ENCODE measurements at regions not wholly inside any gene's neighbourhood (a gene's known extent, or its start where the extent isn't known, plus 50 kb on each side); places are given as distances from the start of the nearest gene placed in this dataset.

GRCh38 chr6:2557181-2557720 lies 193.5 kb downstream of the MYLK4 start:
- no peaks in the 10 kb centered on the region for H3K4me1 Mint-ChIP-seq
- no peaks in the 10 kb centered on the region for H3K9me3 ChIP-seq (ENCODE audit: control insufficient read depth, low read length)
- H3K27me3 ChIP-seq (ENCODE audit: control insufficient read depth, insufficient read depth, low read length, poor library complexity, severe bottlenecking): no peaks in the 10 kb centered on the region
- H3K4me3 ChIP-seq (ENCODE audit: low read length): no peak overlapping the region
- no peaks in the 10 kb centered on the region for H3K36me3 Mint-ChIP-seq (ENCODE audit: low read depth)
- no peak overlapping the region for H3K27ac ChIP-seq (ENCODE audit: low read depth, low read length)
- H3K4me1 ChIP-seq (ENCODE audit: control insufficient read depth, insufficient read depth, low read length): no peaks in the 10 kb centered on the region
- TF ChIP-seq, protein P1, sequence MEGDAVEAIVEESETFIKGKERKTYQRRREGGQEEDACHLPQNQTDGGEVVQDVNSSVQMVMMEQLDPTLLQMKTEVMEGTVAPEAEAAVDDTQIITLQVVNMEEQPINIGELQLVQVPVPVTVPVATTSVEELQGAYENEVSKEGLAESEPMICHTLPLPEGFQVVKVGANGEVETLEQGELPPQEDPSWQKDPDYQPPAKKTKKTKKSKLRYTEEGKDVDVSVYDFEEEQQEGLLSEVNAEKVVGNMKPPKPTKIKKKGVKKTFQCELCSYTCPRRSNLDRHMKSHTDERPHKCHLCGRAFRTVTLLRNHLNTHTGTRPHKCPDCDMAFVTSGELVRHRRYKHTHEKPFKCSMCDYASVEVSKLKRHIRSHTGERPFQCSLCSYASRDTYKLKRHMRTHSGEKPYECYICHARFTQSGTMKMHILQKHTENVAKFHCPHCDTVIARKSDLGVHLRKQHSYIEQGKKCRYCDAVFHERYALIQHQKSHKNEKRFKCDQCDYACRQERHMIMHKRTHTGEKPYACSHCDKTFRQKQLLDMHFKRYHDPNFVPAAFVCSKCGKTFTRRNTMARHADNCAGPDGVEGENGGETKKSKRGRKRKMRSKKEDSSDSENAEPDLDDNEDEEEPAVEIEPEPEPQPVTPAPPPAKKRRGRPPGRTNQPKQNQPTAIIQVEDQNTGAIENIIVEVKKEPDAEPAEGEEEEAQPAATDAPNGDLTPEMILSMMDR (conservative IDR thresholded peaks at IDR 0.05): no peak
- H3K27me3 Mint-ChIP-seq (ENCODE audit: insufficient read depth): no peaks in the 10 kb centered on the region
- H3K9ac ChIP-seq (ENCODE audit: extremely low read depth, low read length, poor library complexity, severe bottlenecking): no peak overlapping the region
- WGBS, 2 experiments (ENCODE audit: insufficient coverage in 1 of 2, insufficient read length in 1 of 2): 82 to 97% methylated on average over 5 to 7 of the region's 7 CpGs
- H3K27ac Mint-ChIP-seq: no peak overlapping the region
- H3K9me3 Mint-ChIP-seq: no peaks in the 10 kb centered on the region
- H3K36me3 ChIP-seq (ENCODE audit: control insufficient read depth, insufficient read depth, low read length): no peaks in the 10 kb centered on the region
- no peak for DNase-seq
- no peak overlapping the region for H3K4me3 Mint-ChIP-seq

DNA sequence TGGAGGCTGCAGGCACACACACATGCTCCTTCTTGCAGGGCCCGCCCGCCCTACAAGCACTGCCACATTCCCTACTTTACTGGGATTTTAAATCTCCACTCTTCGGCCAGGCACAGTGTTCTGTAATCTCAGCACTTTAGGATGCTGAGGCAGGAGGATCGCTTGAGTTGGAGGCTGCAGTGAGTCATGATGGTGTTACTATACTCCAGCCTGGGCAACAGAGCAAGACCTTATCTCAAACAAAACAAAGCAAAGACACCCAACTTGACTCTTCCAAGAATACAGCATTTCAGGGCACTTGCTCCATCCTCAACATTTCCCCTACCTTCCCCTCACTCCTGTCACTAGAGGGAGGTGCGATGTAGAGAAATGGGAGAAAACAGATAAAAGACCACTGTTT lies 194.0 kb downstream of the MYLK4 start:
- Mint-ChIP-seq H3K4me3 (no peak overlapping the region), H3K27ac (no peak overlapping the region), H3K36me3 (ENCODE audit: low read depth) (no peaks in the 10 kb centered on the region), H3K4me1 (no peaks in the 10 kb centered on the region), H3K9me3 (no peaks in the 10 kb centered on the region), H3K27me3 (ENCODE audit: insufficient read depth) (no peaks in the 10 kb centered on the region)
- Histone ChIP-seq H3K36me3 (ENCODE audit: control insufficient read depth, insufficient read depth, low read length) (no peaks in the 10 kb centered on the region), H3K9ac (ENCODE audit: extremely low read depth, low read length, poor library complexity, severe bottlenecking) (no peak overlapping the region), H3K4me1 (ENCODE audit: control insufficient read depth, insufficient read depth, low read length) (no peaks in the 10 kb centered on the region), H3K9me3 (ENCODE audit: control insufficient read depth, low read length) (no peaks in the 10 kb centered on the region), H3K27ac (ENCODE audit: low read depth, low read length) (no peak overlapping the region), H3K4me3 (ENCODE audit: low read length) (no peak overlapping the region), H3K27me3 (ENCODE audit: control insufficient read depth, insufficient read depth, low read length, poor library complexity, severe bottlenecking) (no peaks in the 10 kb centered on the region)
- DNase-seq: no peak
- TF ChIP-seq, protein P1 (conservative IDR thresholded peaks at IDR 0.05): peak; percentile 19
- 95 to 100% methylated on average over 2 to 5 of the region's 5 CpGs for WGBS, 2 experiments (ENCODE audit: insufficient coverage in 1 of 2, insufficient read length in 1 of 2)

DNA sequence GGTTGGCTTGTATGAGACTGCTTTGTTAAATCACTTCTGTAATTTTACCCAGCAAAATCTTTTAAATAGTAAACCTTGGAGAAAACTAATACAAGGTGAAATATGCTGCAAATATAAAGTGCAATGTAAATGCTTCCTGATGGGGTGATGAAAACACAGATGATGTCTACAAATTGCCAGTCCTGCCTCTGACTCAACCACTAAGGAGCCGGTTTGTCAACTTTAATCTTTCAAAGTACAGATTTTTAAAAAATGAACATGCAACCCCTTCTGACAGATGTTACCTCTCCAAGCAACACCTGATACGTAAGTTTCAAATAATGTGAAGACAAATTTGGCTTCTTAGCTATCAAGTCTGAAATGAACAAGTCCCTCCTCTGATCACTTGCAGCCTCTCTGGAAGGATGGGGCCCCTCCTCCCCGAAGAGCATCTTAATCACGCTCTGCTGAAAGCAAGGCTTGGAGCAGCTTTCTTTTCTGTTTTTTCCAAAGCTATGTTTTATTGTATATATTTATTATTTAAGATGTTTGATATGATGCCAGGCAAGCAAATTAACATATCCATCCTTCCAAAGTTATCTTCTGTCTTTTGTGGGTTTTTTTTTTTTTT lies 196.0 kb downstream of the MYLK4 start:
- Histone ChIP-seq H3K36me3 (ENCODE audit: control insufficient read depth, insufficient read depth, low read length) (no peaks in the 10 kb centered on the region), H3K4me3 (ENCODE audit: low read length) (no peak overlapping the region), H3K9me3 (ENCODE audit: control insufficient read depth, low read length) (no peaks in the 10 kb centered on the region), H3K4me1 (ENCODE audit: control insufficient read depth, insufficient read depth, low read length) (no peaks in the 10 kb centered on the region), H3K27me3 (ENCODE audit: control insufficient read depth, insufficient read depth, low read length, poor library complexity, severe bottlenecking) (no peaks in the 10 kb centered on the region), H3K9ac (ENCODE audit: extremely low read depth, low read length, poor library complexity, severe bottlenecking) (no peak overlapping the region), H3K27ac (ENCODE audit: low read depth, low read length) (no peak overlapping the region)
- WGBS, 2 experiments (ENCODE audit: insufficient coverage in 1 of 2, insufficient read length in 1 of 2): 85 to 88% methylated on average over 2 to 4 of the region's 4 CpGs
- DNase-seq: no peak
- Mint-ChIP-seq H3K27me3 (ENCODE audit: insufficient read depth) (no peaks in the 10 kb centered on the region), H3K4me1 (peaks cover 10% of the 10 kb centered on the region), H3K9me3 (no peaks in the 10 kb centered on the region), H3K4me3 (no peak overlapping the region), H3K27ac (no peak overlapping the region), H3K36me3 (ENCODE audit: low read depth) (no peaks in the 10 kb centered on the region)
- TF ChIP-seq, protein P1 (conservative IDR thresholded peaks at IDR 0.05): no peak

All from endodermal cell (in vitro differentiated cells).